GM04503 (cell line): ENCODE measurements at regions not wholly inside any gene's neighbourhood (a gene's known extent, or its start where the extent isn't known, plus 50 kb on each side); places are given as distances from the start of the nearest gene placed in this dataset.
"Not testable (repeated sequence)": the region's sequence is repeated elsewhere in the genome, so short reads cannot be mapped to it uniquely, and the experiment has no call there.

Experiments
- DNase-seq: peaks from one replicate; pipeline ENCODE4 v3.0.0-alpha.2; 2012; ENCODE audit warnings: low read depth

- no peak for DNase-seq
These were observed 151.7 kb upstream of the ASB18 start for GRCh38 chr2:236415684-236416444.

DNA sequence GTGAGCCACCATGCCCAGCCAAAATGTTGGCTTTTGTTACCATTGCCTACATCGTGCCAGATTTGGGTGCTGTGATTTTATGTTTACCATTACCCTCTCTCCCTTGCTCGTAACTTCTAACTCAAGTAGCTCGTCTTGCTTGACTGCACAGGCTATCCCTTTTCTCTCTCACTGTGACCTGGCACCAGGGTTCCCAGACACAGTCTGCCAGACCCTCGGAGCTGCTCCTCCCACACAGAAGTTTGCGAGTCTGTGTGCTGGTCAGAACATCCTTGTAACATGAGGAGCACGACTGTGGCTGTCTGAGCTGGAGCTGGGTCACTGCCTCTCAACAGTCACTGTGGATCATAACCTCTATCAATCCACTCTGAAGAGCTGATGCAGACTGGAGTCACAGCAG lies 152.5 kb upstream of the ACKR3 start:
- no peak for DNase-seq

DNA sequence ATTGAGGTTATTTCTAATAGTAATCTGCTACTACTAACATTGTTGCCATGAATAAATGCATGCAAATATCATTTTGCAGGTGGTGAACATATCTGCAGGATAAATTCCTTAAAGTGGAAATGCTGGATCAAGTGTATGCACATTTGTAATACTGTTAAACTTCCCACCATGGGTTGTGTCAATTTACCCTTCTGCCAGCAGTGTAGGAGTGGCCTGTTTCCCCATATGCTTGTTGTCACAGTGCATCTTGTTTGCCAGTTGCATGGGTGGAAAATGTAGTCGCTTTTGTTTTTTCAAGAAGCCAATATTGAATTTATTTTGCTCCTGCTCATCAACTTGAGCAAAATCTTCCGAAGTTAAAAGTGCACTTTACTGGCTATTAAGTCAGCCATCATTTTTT lies 139.0 kb upstream of the ACKR3 start:
- DNase-seq, result no peak

GRCh38 chr2:236434593-236434992 lies 135.0 kb upstream of the ACKR3 start:
- no peak for DNase-seq

- no peak for DNase-seq
These were observed 129.3 kb upstream of the ACKR3 start for GRCh38 chr2:236440110-236440881.

DNA sequence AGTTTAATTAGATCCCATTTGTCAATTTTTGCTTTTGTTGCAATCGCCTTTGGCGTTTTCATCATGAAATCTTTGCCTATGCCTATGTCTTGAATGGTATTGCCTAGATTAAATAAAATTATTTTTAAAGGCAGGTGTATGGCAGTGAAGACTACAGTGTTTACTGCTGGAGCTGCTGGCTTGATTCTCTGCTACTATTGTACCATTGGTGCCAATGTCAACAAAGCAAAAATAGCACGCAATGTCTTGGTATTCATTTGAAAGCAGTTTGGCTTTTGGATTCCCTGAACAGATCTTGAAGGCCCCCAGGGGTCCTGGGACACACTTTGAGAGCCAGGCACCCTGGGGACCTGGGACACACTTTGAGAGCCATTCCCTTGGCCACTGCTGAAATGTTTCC lies 125.4 kb upstream of the ACKR3 start:
- no peak for DNase-seq

- DNase-seq, result no peak
These were observed 123.9 kb upstream of the ACKR3 start for GRCh38 chr2:236445678-236446077.

GRCh38 chr2:236446521-236446920 lies 123.1 kb upstream of the ACKR3 start:
- no peak for DNase-seq

DNA sequence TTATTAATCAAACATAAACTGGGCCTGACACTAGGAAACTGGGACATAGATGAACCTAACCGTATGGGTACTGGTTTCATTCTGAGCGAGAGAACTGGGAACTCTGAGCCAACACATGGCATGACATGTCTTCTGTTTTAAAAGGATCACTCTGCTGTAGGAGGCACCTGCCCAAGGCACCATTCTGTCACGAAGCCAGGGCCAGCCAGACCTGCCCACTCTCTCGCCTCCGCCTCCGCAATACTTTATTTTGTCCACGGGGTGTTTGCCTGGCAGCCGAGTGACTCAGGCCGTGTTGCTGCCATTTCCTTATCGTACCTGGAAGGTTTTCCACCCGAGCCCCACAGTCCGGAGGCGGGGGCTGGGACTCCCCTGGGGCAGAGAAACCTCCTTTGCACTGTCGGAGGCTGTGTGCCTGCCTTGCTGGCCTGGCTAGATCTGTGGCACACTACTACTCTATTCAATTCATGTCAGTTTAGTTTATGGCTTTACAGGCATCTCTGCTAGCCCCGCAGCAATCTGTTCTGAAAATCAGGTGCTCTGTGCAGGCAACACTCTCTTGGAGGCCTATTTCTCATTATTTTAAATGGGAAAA lies 120.4 kb upstream of the ACKR3 start:
- no peak for DNase-seq

GRCh38 chr2:236452238-236452637 lies 117.4 kb upstream of the ACKR3 start:
- DNase-seq, result no peak

- DNase-seq, result no peak
These were observed 115.5 kb upstream of the ACKR3 start for GRCh38 chr2:236454076-236454475.

- no peak for DNase-seq
These were observed 110.2 kb upstream of the ACKR3 start for GRCh38 chr2:236459393-236459792.

DNA sequence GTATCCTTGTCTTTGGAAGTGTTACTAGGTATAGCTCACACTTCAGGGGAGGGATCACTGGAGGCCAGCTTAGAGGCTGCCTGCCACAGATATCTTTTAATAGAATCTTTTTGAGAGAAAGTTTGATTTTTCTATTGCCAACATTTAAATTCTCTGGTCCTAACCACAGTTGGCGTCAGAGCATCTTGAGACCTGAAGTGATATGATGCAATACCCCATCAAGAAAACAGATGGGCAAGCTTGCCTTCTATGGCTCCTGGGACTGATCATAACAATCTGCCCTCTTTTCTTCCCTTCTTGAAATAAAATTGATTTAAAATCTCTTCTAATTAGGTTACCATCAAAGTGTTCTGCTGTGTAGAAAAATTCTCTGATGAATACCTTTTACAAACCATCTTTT lies 105.5 kb upstream of the ACKR3 start:
- DNase-seq, result no peak

- DNase-seq, result no peak
These were observed 96.7 kb upstream of the ACKR3 start for GRCh38 chr2:236472720-236473495.

- no peak for DNase-seq
These were observed 95.9 kb upstream of the ACKR3 start for GRCh38 chr2:236473691-236474090.

DNA sequence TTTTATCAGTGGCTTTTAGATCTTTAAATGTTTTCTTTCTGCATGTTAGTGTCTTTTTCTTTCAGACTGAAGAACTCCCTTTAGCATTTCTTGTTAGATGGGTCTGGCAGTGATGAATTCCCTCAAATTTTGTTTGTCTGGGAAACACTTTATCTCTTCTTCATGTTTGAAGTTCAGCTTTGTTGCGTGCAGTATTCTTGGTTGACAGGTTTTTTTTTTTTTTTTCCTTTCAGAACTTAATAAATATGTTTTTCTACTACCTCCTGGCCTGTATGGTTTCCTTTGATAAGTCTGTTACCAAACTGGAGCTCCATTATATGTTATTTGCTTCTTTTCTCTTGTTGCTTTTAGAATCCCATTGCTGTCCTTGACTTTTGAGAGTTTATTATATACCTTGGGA lies 89.8 kb upstream of the ACKR3 start:
- DNase-seq, result no peak

GRCh38 chr2:236483102-236483501 lies 86.5 kb upstream of the ACKR3 start:
- no peak for DNase-seq

DNA sequence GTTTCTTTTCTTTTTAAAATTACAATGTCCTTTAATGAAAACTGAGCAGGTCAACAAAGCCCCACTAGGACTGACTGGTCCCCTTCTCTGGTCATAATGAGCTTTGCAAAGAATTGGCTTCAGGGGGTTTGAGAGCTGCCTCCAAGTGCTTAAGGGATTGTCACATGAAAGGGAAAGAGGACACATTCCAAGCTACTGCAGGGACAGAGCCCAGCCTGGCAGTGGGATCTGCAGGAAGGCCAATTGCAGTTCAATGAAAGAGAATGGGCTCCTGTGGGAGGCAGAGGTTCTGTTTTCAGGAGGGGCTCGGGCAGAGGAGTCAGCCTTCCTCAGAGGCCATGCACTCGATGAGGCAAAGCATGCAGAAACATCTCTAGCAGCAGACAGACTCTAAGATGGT lies 84.1 kb upstream of the ACKR3 start:
- no peak for DNase-seq

GRCh38 chr2:236489083-236489482 lies 80.5 kb upstream of the ACKR3 start:
- not testable (repeated sequence) for DNase-seq

DNA sequence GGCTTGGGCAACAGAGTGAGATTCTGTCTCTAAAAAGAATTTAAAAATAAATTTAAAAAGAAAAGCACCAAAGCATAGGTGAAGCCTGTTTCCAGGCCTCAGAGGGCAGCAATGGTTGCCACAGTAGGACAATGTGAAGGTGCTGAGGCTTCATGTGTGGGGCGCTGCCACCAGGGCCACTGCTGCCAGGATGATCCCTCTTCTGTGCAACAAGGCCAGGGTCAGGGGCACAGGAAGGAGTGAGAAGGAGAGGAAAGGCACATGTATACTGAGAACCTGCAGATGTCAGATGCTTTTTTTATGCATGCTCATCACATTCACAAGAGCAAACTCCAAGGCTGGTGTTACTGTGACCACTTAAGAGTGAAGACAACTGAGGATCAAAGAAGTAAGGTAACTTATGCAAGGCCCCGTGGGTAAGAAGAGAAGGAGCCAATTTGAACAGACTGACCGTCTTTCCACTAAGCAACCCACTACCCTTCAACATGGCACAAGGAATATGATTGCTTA lies 79.7 kb upstream of the ACKR3 start:
- no peak for DNase-seq

DNA sequence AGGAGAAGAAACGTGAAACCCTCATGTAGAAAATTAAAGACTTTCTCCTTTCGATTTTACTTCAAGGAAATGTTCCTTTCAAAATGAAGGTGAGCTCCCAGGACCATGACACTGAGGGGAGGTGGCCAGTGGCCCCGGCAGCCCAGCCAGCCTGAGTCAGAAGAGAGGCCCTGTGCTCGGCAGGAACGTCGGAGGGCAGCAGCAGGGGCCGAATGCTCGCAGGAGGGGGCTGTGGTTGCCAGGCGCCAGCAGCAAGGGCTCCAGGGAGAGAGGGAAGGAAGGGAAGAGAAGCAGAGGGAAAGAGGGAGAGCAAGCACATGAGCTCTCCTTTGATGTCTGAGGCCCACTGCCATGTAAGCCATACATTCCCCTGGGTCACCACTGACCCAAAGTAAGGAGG lies 73.3 kb upstream of the ACKR3 start:
- DNase-seq, result no peak

DNA sequence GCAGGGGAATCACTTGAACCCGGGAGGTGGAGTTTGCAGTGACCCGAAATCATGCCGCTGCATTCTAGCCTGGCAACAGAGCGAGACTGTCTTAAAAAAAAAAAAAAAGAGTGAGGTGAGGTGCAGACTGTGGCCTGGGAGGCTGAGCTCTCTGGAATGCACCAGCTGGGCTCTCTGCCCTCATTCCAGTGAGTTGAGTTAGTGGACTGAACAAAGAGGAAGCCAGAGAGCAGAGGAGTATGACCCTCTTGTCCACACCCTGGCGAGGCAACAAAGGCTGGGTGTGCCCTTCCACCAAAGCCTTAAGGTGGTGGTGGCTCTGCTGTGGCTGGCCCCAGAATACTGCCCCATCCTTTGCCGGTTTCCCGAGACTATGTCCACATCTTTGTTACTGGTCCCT lies 71.3 kb upstream of the ACKR3 start:
- DNase-seq, result peak; percentile 41
